HCT116 (cell line): ENCODE measurements at regions not wholly inside any gene's neighbourhood (a gene's known extent, or its start where the extent isn't known, plus 50 kb on each side); places are given as distances from the start of the nearest gene placed in this dataset.

Experiments
- ATAC-seq: fragments of 200-7000 bp; cut with Tn5 transposase; 2 replicates; pipeline ENCODE4 v1.9.1; 2020; ENCODE audit warnings: mild to moderate bottlenecking, moderate library complexity
- BruUV-seq: library from RNA; stranded (reverse); fragments of 400-500 nt; replicated peaks from 2 replicates; lab custom pipeline; 2021; lab: Mats Ljungman, UMichigan
- CTCF ChIA-PET: fragments of 300-600 bp; sonication (Branson Sonifier 250); formaldehyde crosslinking; loops from one replicate; lab custom pipeline; 2021; ENCODE audit warnings: antibody characterized with exemption; lab: Charles Lee
- POLR2A ChIA-PET: fragments of 300-600, 350-600 bp; sonication (Branson Sonifier 250); formaldehyde crosslinking; loops from one replicate; lab custom pipeline; 2021; ENCODE audit warnings: antibody characterized with exemption; lab: Charles Lee
- RAD21 ChIA-PET, 2 experiments: fragments of 300-600 bp; sonication (Branson Sonifier 250); formaldehyde crosslinking; loops; one replicate each; lab custom pipeline; 2023; ENCODE audit warnings: low total read pairs in 2 of 2; ENCODE audit not compliant: uncharacterized antibody in 2 of 2, unreplicated experiment in 2 of 2, low non-redundant PET in 1 of 2; lab: Charles Lee
- DNase-seq: peaks from one replicate; pipeline ENCODE4 v3.0.0-alpha.2; 2010; ENCODE audit warnings: low read depth, low spot score
- H2AFZ ChIP-seq: fragments of 200-600 bp; shearing (Covaris generic), sonication (generic); 2 replicates; pipeline ENCODE4 v1.6.1; 2017; ENCODE audit warnings: low read depth, mixed run types, mixed read lengths, antibody characterized with exemption, low read length; ENCODE audit not compliant: poor library complexity, severe bottlenecking
- H3K27ac ChIP-seq: 2 replicates; pipeline ENCODE4 v1.5.1; 2012; ENCODE audit warnings: low read depth, low read length
- H3K27me3 ChIP-seq: fragments of 200-600 bp; sonication (generic); 2 replicates; pipeline ENCODE4 v1.6.1; 2016; ENCODE audit warnings: mixed run types, low read length, mixed read lengths; ENCODE audit not compliant: insufficient read depth
- H3K36me3 ChIP-seq, 2 experiments: fragments of 200-500 bp in 1 of 2; fragments of 200-600 bp in 1 of 2; sonication (Bioruptor generic) in 1 of 2; sonication (generic) in 1 of 2; 2 replicates each; pipeline versions ENCODE4 v1.5.1 to v1.6.1; 2014 to 2016; ENCODE audit warnings: low read length in 2 of 2, inconsistent platforms in 1 of 2, mixed read lengths in 1 of 2, mixed run types in 1 of 2; ENCODE audit not compliant: insufficient read depth in 2 of 2, control insufficient read depth in 1 of 2
- H3K4me1 ChIP-seq, 2 experiments: fragments of 200-600 bp in 1 of 2; sonication (generic) in 1 of 2; 2 replicates each; pipeline versions ENCODE4 v1.5.1 to v1.6.1; 2012 to 2017; ENCODE audit warnings: low read length in 2 of 2, inconsistent platforms in 1 of 2, mild to moderate bottlenecking in 1 of 2, mixed read lengths in 1 of 2, mixed run types in 1 of 2, moderate library complexity in 1 of 2; ENCODE audit not compliant: insufficient read depth in 2 of 2, control insufficient read depth in 1 of 2
- H3K4me2 ChIP-seq: fragments of 200-600 bp; sonication (generic); 2 replicates; pipeline ENCODE4 v1.6.1; 2017; ENCODE audit warnings: mixed run types, low read length, mixed read lengths
- H3K4me3 ChIP-seq, 2 experiments: fragments of 200-600 bp in 1 of 2; sonication (generic) in 1 of 2; replicated peaks in 1 of 2; 2 replicates each; pipeline ENCODE4 v1.5.1; 2011 to 2016; ENCODE audit warnings: low read length in 2 of 2, control low read depth in 1 of 2, low read depth in 1 of 2, mild to moderate bottlenecking in 1 of 2, mixed read lengths in 1 of 2, mixed run types in 1 of 2
- H3K79me2 ChIP-seq: fragments of 200-600 bp; sonication (generic); 2 replicates; pipeline ENCODE4 v1.6.1; 2017; ENCODE audit warnings: mild to moderate bottlenecking, mixed run types, low read length, moderate library complexity, mixed read lengths; ENCODE audit not compliant: insufficient read depth
- H3K9ac ChIP-seq: fragments of 200-600 bp; sonication (generic); 2 replicates; pipeline ENCODE4 v1.6.1; 2016; ENCODE audit warnings: low read length, mixed read lengths
- H3K9me2 ChIP-seq: fragments of 200-600 bp; sonication (generic), shearing (Covaris generic); 2 replicates; pipeline ENCODE4 v1.6.1; 2017; ENCODE audit warnings: mixed run types, mild to moderate bottlenecking, moderate library complexity; ENCODE audit not compliant: insufficient read depth
- H3K9me3 ChIP-seq, 2 experiments: fragments of 200-500 bp in 1 of 2; fragments of 200-600 bp in 1 of 2; sonication (Bioruptor generic) in 1 of 2; sonication (generic) in 1 of 2; 2 replicates each; pipeline ENCODE4 v1.6.1; 2014 to 2017; ENCODE audit warnings: low read length in 2 of 2, mixed read lengths in 2 of 2, inconsistent platforms in 1 of 2, low read depth in 1 of 2, mild to moderate bottlenecking in 1 of 2, mixed run types in 1 of 2, moderate library complexity in 1 of 2; ENCODE audit not compliant: control insufficient read depth in 1 of 2, insufficient read depth in 1 of 2
- H4K20me1 ChIP-seq: fragments of 200-600 bp; sonication (generic), shearing (Covaris generic); 2 replicates; pipeline ENCODE4 v1.6.1; 2017; ENCODE audit warnings: mixed run types, mild to moderate bottlenecking, moderate library complexity; ENCODE audit not compliant: insufficient read depth
- CTCF ChIP-seq, 3 experiments: fragments of 200-600 bp in 1 of 3; sonication (generic) in 1 of 3; IDR thresholded peaks in 2 of 3; conservative IDR thresholded peaks in 1 of 3; 2 replicates each; pipeline ENCODE4 v1.5.1; 2012 to 2017; ENCODE audit warnings: low read depth in 2 of 3, low read length in 2 of 3, antibody characterized with exemption in 1 of 3, borderline replicate concordance in 1 of 3, control low read depth in 1 of 3, mild to moderate bottlenecking in 1 of 3, mixed read lengths in 1 of 3, mixed run types in 1 of 3, moderate library complexity in 1 of 3; ENCODE audit not compliant: insufficient read depth in 1 of 3
- ELF1 ChIP-seq: IDR thresholded peaks from 2 replicates; pipeline ENCODE4 v1.6.1; 2012; ENCODE audit warnings: low read depth, borderline replicate concordance
- FOSL1 ChIP-seq: IDR thresholded peaks from 2 replicates; pipeline ENCODE4 v1.6.1; 2012; ENCODE audit warnings: low read depth
- JUND ChIP-seq: IDR thresholded peaks from 2 replicates; pipeline ENCODE4 v1.6.1; 2012
- RAD21 ChIP-seq: IDR thresholded peaks from 2 replicates; pipeline ENCODE4 v1.6.1; 2012; ENCODE audit warnings: low read depth, mild to moderate bottlenecking
- REST ChIP-seq: IDR thresholded peaks from 2 replicates; pipeline ENCODE4 v1.6.1; 2012; ENCODE audit warnings: low read depth
- YY1 ChIP-seq: IDR thresholded peaks from 2 replicates; pipeline ENCODE4 v1.6.1; 2011; ENCODE audit warnings: low read length, low read depth, moderate library complexity, mild to moderate bottlenecking; ENCODE audit not compliant: insufficient replicate concordance; ENCODE audit errors: extremely low read depth
- ZBTB33 ChIP-seq: IDR thresholded peaks from 2 replicates; pipeline ENCODE4 v1.6.1; 2011; ENCODE audit warnings: mild to moderate bottlenecking, low read length, moderate library complexity; ENCODE audit not compliant: insufficient replicate concordance; ENCODE audit errors: extremely low read depth
- ZNF274 ChIP-seq: fragments of 200-500 bp; sonication (Bioruptor generic); IDR thresholded peaks from 2 replicates; pipeline ENCODE4 v1.6.1; 2014; ENCODE audit warnings: mild to moderate bottlenecking, low read depth, low read length, inconsistent platforms
- intact Hi-C: fragments of 100-400 bp; cut with micrococcal nuclease; formaldehyde crosslinking; loops from 2 replicates; pipeline ENCODE4 v1.10.0; 2022

- CTCF ChIA-PET, result no interaction called here
- TF ChIP-seq JUND (no peak), ELF1 (no peak), ZNF274 (no peak), CTCF (IDR thresholded peaks at IDR 0.05 in 2 of 3, conservative IDR thresholded peaks at IDR 0.05 in 1 of 3; ENCODE audit: borderline replicate concordance in 1 of 3, insufficient read depth in 1 of 3, low read depth in 2 of 3, low read length in 2 of 3) (no peak)
- Histone ChIP-seq H2AFZ (no peak overlapping the region), H3K9me2 (no peaks in the 10 kb centered on the region), H3K4me3 (no peak overlapping the region), H4K20me1 (no peaks in the 10 kb centered on the region), H3K9ac (no peak overlapping the region), H3K79me2 (no peaks in the 10 kb centered on the region), H3K36me3 (no peaks in the 10 kb centered on the region), H3K4me2 (no peak overlapping the region), H3K4me1 (no peaks in the 10 kb centered on the region), H3K27me3 (peaks cover 6% of the 10 kb centered on the region; the same call in 1 of the 2 replicates), H3K9me3 (peaks cover 0 to 5% of the 10 kb centered on the region in 2 experiments; a peak in 3 of 4 replicates), H3K27ac (no peak overlapping the region)
- RAD21 ChIA-PET, result no interaction called here
- BruUV-seq, result no TSS peak
- no peak for DNase-seq
- no peak for ATAC-seq
- intact Hi-C loops, result no loop called here
- POLR2A ChIA-PET, result no interaction called here
Measured at GRCh38 chr6:168935628-168936010, 318.0 kb downstream of the THBS2 start.

- H3K4me3 ChIP-seq, result no peak overlapping the region
- H3K9me3 ChIP-seq, result peaks cover 0 to 5% of the 10 kb centered on the region in 2 experiments; a peak in 3 of 4 replicates
- H3K36me3 ChIP-seq, result no peaks in the 10 kb centered on the region
- H2AFZ ChIP-seq, result no peak overlapping the region
- ATAC-seq, result no peak
- no peak overlapping the region for H3K9ac ChIP-seq
- no TSS peak for BruUV-seq
- intact Hi-C loops, result no loop called here
- ChIA-PET POLR2A (no interaction called here), RAD21 (no interaction called here), CTCF (no interaction called here)
- H3K4me1 ChIP-seq, result no peaks in the 10 kb centered on the region
- H4K20me1 ChIP-seq, result no peaks in the 10 kb centered on the region
- no peak overlapping the region for H3K4me2 ChIP-seq
- no peaks in the 10 kb centered on the region for H3K9me2 ChIP-seq
- no peaks in the 10 kb centered on the region for H3K79me2 ChIP-seq
- H3K27me3 ChIP-seq, result peaks cover 6% of the 10 kb centered on the region; the same call in 1 of the 2 replicates
- no peak for DNase-seq
- H3K27ac ChIP-seq, result no peak overlapping the region
- TF ChIP-seq YY1 (no peak), ZBTB33 (no peak), RAD21 (no peak), REST (no peak), FOSL1 (no peak), JUND (no peak), ELF1 (no peak)
Measured at GRCh38 chr6:168934660-168935627, 318.7 kb downstream of the THBS2 start.
